ENCODE measurements at regions not wholly inside any gene's neighbourhood (a gene's known extent, or its start where the extent isn't known, plus 50 kb on each side); places are given as distances from the start of the nearest gene placed in this dataset.

DNA sequence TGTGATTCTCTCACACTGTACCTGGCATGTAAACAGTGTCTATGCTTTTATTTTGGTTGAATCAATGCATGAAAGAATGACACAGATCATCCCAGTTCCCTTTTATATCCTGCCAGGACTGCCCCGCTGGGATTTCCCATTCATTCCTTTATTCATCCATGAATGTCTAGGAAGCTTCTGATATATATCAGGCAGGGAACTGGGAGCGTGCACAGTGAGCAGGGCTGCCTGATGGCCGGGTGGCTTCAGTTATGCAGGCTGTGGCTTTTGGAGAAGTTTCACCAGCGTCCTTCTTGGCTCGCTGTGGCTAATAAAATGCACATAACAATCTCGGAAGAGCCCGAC, 789.0 kb downstream of the TBC1D22A start:
- H3K36me3 Mint-ChIP-seq (ENCODE audit: insufficient read depth): no peaks in the 10 kb centered on the region
- ATAC-seq (no peak), DNase-seq (no peak)
- H3K4me3 Mint-ChIP-seq: no peak overlapping the region
- H3K9me3 Mint-ChIP-seq: no peaks in the 10 kb centered on the region
- H3K4me1 Mint-ChIP-seq (ENCODE audit: low read depth): no peaks in the 10 kb centered on the region
- peaks cover 4% of the 10 kb centered on the region for H3K27me3 Mint-ChIP-seq (ENCODE audit: low read depth)

DNA sequence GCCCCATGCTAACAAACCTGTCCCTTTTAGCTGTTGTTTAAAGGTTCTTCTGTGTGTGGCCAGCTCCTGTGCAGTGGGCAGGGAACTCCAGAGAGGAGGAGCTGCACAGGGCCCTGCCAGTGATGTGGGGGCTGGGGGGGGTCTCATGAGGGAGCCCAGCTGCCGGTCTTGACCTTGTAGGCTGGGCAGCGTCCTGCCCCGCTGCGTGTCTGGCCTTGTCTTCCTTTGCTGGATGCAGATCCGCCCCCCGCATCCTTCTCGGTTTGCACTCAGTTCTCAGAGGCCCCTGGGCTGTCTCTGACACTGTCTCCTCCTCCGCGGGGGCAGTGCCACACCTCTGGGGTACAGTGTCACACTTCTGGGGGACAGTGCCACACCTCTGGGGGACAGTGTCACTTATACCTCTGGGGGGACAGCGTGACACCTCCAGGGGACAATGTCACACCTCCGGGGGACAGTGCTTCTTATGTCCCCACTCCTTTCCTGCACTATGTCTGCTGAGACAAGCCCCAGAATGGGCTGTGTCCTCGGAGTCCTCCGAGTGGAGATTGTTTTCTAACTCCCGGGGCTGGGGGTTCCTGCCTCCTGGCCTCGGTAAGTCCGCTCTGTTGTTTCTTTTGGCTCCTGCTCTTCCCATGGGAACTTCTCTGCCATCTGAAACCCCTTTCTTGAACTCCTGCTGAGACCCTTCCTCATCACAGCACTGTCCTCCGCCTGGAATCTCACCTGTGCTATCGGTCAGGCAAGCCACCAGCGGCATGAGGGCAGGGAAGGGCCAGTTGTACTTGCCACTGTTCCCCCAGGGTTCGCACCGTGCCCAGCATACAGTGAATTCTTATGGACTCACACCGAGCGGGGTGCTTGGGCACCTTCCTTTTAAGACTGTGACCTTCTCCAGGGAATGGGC, 788.3 kb downstream of the TBC1D22A start:
- no peaks in the 10 kb centered on the region for H3K9me3 Mint-ChIP-seq
- H3K27me3 Mint-ChIP-seq (ENCODE audit: low read depth): peaks cover 4% of the 10 kb centered on the region
- ATAC-seq (no peak), DNase-seq (no peak)
- H3K4me1 Mint-ChIP-seq (ENCODE audit: low read depth): no peaks in the 10 kb centered on the region
- H3K36me3 Mint-ChIP-seq (ENCODE audit: insufficient read depth): no peaks in the 10 kb centered on the region
- no peak overlapping the region for H3K4me3 Mint-ChIP-seq

DNA sequence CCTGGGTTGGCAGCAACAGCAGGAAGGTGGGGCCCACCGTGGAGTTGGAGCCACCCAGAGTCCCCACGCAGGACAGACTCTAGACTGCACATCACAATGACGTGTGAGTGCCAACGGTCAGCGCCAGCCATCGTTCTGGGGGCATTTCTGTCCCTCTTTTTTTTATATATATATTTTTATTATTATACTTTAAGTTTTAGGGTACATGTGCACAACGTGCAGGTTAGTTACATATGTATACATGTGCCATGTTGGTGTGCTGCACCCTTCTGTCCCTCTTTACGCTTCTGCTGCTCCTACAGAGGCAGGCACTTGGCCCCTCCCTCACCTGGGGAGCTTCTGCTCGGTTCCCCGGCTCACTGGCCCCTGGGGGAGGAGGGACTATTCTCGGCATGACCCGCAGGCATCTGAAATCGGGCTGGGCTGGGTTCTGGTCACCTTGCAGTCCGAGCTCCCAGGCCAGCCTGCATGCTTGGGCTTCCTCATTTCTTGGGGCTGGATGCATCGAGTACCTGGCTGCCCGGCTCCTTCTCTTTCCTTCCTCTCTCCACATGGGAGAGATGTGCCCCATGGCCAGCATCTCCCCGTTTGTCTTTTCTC, 787.4 kb downstream of the TBC1D22A start:
- H3K27me3 Mint-ChIP-seq (ENCODE audit: low read depth): peaks cover 4% of the 10 kb centered on the region
- no peak overlapping the region for H3K4me3 Mint-ChIP-seq
- ATAC-seq: no peak
- no peaks in the 10 kb centered on the region for H3K4me1 Mint-ChIP-seq (ENCODE audit: low read depth)
- DNase-seq: no peak
- H3K36me3 Mint-ChIP-seq (ENCODE audit: insufficient read depth): no peaks in the 10 kb centered on the region
- no peaks in the 10 kb centered on the region for H3K9me3 Mint-ChIP-seq

DNA sequence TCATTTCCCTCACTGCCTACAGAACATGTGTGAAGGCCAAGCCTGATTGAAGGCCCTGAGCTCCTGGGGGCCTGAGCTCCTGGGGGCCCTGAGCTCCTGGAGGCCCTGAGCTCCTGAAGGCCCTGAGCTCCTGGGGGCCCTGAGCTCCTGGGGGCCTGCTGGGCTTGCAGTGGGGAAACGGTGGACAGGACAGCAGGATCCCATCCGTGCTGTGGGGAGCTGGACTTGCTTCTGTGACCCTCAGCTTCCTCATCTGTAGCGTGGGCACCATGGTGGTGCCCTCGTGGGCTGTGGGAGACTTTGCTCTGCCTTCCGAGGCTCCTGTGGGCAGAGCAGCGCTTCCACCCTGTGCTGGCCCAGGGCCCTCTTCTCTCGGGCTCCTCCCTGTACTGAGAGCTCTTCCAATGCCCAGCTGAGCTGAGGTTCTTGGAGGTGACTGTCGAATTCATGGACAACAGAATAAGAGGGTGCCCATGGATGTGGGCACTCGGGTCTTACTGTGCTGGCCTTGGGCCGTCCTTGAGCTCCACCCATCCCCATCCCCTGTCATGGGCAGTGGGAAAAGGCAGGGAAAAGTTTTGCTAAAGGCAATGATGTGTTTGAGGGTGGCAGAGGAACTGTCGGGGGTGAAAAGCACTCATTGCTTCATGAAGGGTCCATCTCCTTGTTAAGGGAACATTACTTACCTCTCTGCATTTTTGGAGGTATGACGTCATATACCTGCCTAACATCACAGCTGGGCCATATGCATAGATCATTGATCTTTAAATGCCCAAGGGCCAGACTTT, 786.7 kb downstream of the TBC1D22A start:
- Mint-ChIP-seq H3K36me3 (ENCODE audit: insufficient read depth) (no peaks in the 10 kb centered on the region), H3K4me3 (no peak overlapping the region), H3K4me1 (ENCODE audit: low read depth) (no peaks in the 10 kb centered on the region), H3K27me3 (ENCODE audit: low read depth) (peaks cover 6% of the 10 kb centered on the region), H3K9me3 (no peaks in the 10 kb centered on the region)
- ATAC-seq (no peak), DNase-seq (no peak)

DNA sequence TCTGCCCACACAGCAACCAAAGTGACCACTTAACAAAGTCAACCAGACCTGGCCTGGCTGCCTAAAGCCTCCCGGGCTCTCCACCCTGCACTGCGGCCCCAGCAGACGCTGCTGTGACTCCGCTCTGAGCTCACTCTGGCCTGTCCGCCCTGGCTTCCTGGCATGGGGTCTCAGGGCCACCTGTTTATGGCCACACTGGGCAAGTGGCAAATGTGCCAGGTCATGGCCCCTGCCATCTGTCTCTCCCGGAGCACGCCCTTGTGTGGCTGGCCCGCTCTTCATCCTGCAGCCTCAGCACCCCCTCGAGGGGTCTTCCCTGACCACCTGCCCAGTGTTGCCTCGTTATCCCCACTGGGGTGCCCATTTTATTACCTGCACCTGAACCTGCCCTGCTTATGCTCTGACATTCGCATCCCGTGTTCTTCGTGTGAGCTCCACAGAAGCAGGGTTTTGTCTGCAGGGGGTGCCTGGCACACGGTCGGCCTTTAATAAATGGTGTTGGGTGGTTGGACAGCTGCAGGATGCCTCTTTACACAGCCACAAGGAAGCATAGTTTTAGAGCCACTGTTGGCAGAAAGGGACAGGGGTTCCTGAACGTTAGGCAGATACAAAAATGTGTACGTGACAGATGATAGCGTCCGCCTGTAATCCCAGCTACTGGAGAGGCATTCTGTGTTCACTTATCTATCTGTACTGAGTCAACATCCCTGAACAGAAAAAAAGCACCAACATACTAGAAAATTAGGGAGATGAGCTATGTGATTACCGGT, 785.6 kb downstream of the TBC1D22A start:
- ATAC-seq: no peak
- no peak for DNase-seq
- Mint-ChIP-seq H3K4me1 (ENCODE audit: low read depth) (no peaks in the 10 kb centered on the region), H3K27me3 (ENCODE audit: low read depth) (peaks cover 6% of the 10 kb centered on the region), H3K9me3 (no peaks in the 10 kb centered on the region), H3K36me3 (ENCODE audit: insufficient read depth) (no peaks in the 10 kb centered on the region), H3K4me3 (no peak overlapping the region)

DNA sequence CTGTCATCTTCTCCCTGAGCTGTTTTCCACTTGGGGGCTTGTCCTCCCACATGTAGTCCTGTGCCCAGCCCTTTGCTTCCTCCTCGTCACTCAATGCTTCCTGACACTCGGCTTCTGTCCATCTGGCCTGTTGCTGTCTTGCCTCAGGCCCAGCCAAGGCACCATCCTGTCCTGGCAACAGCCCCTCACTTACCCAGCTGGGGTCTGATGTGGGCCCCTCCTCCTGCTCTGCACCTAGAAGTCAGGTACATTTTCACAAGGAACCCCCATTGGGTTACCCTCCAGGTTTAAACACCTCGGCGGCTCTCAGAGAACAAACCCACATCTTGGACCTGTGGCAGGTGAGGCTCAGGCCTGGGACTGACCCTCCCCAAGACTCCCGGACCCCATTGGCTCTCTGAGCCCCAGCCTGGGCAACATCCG, 784.8 kb downstream of the TBC1D22A start:
- peaks cover 2% of the 10 kb centered on the region for H3K27me3 Mint-ChIP-seq (ENCODE audit: low read depth)

DNA sequence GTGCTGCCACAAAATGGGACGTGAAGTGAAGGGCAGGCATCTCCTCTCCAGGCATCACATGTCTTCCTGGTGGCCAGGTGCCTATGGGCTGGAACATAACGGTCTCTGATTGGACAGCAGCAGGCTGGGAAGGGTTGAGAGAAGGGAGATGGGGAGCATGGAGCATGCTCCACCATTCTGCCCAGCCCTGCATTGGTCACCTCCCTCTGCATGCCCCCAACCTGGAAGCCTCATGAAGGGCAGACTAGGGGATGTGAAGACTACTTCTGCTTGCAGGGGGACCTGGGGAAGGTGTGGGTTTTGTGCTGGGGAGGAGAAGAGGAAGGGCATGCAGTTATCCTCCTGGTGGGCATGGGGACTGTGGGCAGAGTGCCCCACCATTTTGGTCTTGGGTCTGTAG, 782.2 kb downstream of the TBC1D22A start:
- ATAC-seq (no peak), DNase-seq (no peak)
- H3K27me3 Mint-ChIP-seq (ENCODE audit: low read depth): peaks cover 2% of the 10 kb centered on the region
- no peaks in the 10 kb centered on the region for H3K36me3 Mint-ChIP-seq (ENCODE audit: insufficient read depth)
- no peak overlapping the region for H3K4me3 Mint-ChIP-seq
- no peaks in the 10 kb centered on the region for H3K4me1 Mint-ChIP-seq (ENCODE audit: low read depth)
- no peaks in the 10 kb centered on the region for H3K9me3 Mint-ChIP-seq

More for the DNA sequence above, 784.8 kb downstream of the TBC1D22A start:
- no peaks in the 10 kb centered on the region for H3K4me1 Mint-ChIP-seq (ENCODE audit: low read depth)
- H3K4me3 Mint-ChIP-seq: no peak overlapping the region
- no peak for ATAC-seq
- H3K36me3 Mint-ChIP-seq (ENCODE audit: insufficient read depth): no peaks in the 10 kb centered on the region
- no peak for DNase-seq
- H3K9me3 Mint-ChIP-seq: no peaks in the 10 kb centered on the region

DNA sequence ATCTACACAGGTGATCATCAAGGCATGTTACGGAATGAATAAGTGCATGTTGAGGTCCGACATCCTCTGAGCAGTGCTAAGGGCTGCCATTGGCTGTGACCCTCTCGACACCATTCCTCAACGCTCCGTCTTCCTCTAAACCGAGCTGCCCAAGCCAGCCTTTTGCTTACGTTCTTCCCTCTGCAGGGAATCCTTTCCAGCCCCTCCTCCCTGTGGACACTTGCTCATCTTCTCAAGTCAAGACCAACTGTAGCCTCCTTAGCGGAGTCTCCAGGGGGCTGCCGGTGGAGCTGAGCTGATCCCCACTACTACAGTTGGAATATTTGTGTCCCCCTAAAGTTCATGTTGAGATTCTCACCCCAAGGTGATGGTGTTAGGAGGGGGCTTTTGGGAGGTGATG, 781.0 kb downstream of the TBC1D22A start:
- H3K9me3 Mint-ChIP-seq: no peaks in the 10 kb centered on the region
- H3K4me3 Mint-ChIP-seq: no peak overlapping the region
- peaks cover 2% of the 10 kb centered on the region for H3K27me3 Mint-ChIP-seq (ENCODE audit: low read depth)
- DNase-seq (no peak), ATAC-seq (no peak)
- H3K36me3 Mint-ChIP-seq (ENCODE audit: insufficient read depth): no peaks in the 10 kb centered on the region
- H3K4me1 Mint-ChIP-seq (ENCODE audit: low read depth): no peaks in the 10 kb centered on the region

DNA sequence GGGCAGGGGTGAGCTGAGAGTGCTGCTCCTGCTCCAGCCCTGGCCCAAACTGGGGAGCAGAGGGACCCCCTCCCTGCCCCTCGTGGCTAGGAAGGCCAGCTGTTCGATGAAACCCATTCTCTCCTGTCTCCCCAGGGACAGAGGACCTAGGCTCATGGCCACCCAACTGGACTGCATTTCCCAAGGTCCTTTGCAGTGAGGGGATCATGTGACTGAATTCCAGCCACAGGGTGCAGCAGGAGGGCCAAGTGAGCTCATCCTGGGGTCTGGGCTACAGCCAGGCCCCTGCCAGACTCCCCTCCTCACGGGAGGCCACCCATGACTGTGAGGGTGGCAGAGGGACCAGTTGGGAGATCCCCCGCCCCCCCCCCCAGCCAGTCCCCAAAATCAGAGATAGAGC, 777.6 kb downstream of the TBC1D22A start:
- H3K27me3 Mint-ChIP-seq (ENCODE audit: low read depth): peaks cover 2% of the 10 kb centered on the region

DNA sequence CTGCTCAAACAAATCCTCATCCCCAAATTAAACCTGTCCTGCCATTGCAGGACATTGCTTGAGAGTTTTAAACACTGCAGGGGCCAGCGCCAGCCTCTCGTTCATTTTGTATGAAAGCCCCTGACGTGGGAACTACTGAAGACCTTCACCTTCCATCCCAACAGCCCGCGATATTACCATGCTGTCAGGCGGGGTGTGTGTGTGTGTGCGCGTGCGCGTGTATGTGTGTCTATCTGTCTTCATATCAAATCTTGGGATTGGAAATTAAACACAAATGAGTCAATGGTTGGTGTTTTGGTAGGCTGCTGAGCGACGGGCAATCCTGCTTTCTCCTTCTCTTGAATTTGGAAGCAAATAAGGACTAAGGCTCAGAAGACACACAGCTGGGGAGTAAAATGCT, 776.9 kb downstream of the TBC1D22A start:
- Mint-ChIP-seq H3K9me3 (peaks cover 4% of the 10 kb centered on the region), H3K4me3 (no peak overlapping the region), H3K4me1 (ENCODE audit: low read depth) (no peaks in the 10 kb centered on the region), H3K36me3 (ENCODE audit: insufficient read depth) (no peaks in the 10 kb centered on the region), H3K27me3 (ENCODE audit: low read depth) (no peaks in the 10 kb centered on the region)
- ATAC-seq: no peak
- DNase-seq: no peak

More for the DNA sequence above, 777.6 kb downstream of the TBC1D22A start:
- peaks cover 4% of the 10 kb centered on the region for H3K9me3 Mint-ChIP-seq
- no peaks in the 10 kb centered on the region for H3K36me3 Mint-ChIP-seq (ENCODE audit: insufficient read depth)
- no peaks in the 10 kb centered on the region for H3K4me1 Mint-ChIP-seq (ENCODE audit: low read depth)
- ATAC-seq (no peak), DNase-seq (no peak)
- H3K4me3 Mint-ChIP-seq: no peak overlapping the region

DNA sequence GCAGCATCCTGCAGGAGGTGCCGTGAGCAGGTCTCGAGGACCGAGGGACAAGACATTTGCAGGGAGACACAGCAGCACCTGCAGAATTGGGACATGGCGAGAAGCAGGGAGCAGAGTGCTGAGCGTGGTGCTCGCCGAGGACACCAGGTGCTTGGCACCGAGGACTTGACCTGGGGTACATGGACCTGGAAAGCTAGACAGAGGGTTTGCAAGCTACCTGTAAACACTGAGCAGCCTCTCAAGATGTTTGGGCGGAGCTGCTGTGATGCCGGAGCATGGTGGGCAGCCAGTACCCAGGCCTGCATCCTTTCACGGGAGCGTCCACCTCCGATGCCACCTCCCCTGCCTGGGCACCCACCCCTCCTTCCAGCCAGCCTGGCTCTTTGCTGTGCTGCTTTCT, 773.2 kb downstream of the TBC1D22A start:
- peaks cover 4% of the 10 kb centered on the region for H3K9me3 Mint-ChIP-seq
- ATAC-seq: no peak
- no peaks in the 10 kb centered on the region for H3K4me1 Mint-ChIP-seq (ENCODE audit: low read depth)
- no peak overlapping the region for H3K4me3 Mint-ChIP-seq
- no peaks in the 10 kb centered on the region for H3K27me3 Mint-ChIP-seq (ENCODE audit: low read depth)
- no peaks in the 10 kb centered on the region for H3K36me3 Mint-ChIP-seq (ENCODE audit: insufficient read depth)
- no peak for DNase-seq

DNA sequence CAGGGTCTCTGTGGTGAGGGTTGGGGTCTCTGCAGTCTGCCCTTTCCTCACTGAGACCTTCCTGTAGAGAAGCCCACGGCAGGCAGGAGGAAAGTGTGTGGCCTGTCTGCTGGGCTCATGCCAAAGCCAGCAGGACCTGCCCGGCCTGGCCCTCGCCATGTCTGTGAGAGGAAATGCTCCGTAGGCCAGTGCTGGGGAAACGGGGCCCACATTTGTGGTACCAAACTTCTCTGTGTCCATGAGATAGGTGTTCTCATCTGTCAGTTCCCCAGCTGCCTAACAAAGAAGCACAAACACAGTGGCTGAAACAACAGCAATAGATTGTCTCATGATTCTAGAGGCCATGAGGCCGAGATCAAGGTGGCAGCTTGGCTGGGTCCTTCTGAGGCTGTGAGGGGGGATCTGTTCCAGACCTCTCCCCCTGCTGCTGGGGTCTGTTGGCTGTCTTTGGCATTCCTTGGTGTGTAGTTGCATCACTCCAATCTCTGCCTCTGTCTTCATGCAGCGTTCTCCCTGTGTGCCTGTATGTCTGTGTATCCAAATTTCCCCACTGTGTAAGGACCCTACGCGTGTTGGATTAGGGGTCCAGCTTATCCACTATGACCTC, 772.5 kb downstream of the TBC1D22A start:
- Mint-ChIP-seq H3K4me3 (no peak overlapping the region), H3K27me3 (ENCODE audit: low read depth) (no peaks in the 10 kb centered on the region), H3K36me3 (ENCODE audit: insufficient read depth) (no peaks in the 10 kb centered on the region), H3K9me3 (peaks cover 4% of the 10 kb centered on the region), H3K4me1 (ENCODE audit: low read depth) (no peaks in the 10 kb centered on the region)
- ATAC-seq: no peak
- DNase-seq: no peak

DNA sequence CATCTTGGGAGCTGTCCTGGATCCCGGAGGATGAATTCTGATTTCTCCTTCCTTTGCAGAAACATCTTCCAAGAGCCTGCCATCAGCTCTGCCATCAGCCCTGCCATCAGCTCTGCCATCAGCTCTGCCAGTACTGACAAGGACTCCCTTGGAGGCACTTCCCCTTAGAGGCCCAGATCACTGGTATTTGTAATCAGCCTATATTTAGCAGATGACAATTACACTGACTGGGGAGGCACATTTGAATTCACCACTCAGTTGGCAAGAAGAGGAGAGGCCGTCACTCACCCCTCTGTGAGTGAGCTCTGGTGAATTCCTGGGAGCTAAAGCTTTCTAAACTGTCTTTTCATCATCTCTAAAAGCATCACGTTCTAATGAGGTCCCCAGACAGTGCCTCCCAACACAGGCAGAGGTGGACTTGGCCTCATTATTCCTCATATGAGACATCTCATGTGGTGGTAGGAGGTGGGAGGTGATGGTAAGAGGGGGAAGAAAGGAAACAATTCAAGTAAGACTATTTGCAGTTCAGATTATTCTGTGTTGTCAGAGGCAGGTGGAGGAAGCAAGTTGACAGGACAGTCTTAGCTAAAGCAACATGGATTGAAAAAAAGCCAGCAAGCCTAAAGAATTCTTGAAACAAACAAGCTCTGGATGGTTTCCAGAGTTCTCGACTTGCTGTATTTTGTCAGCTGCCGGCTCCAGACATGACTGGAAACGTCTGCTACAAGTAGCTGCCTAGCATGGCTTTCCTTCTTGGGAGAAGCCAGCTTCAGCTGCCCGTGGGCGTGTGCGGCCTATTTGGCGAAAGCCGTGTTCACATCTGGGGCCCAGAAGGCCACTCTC, 771.7 kb downstream of the TBC1D22A start:
- DNase-seq: no peak
- no peaks in the 10 kb centered on the region for H3K4me1 Mint-ChIP-seq (ENCODE audit: low read depth)

More for the DNA sequence above, 771.7 kb downstream of the TBC1D22A start:
- Mint-ChIP-seq H3K9me3 (peaks cover 4% of the 10 kb centered on the region), H3K36me3 (ENCODE audit: insufficient read depth) (no peaks in the 10 kb centered on the region), H3K27me3 (ENCODE audit: low read depth) (no peaks in the 10 kb centered on the region), H3K4me3 (no peak overlapping the region)
- ATAC-seq: no peak
